Endothelial cell (in vitro differentiated cells): ENCODE measurements at regions not wholly inside any gene's neighbourhood (a gene's known extent, or its start where the extent isn't known, plus 50 kb on each side); places are given as distances from the start of the nearest gene placed in this dataset.

ENCODE experiments used
- DNase-seq: peaks from one replicate; pipeline ENCODE4 v3.0.0; 2021; ENCODE audit warnings: low spot score
- H3K27ac Mint-ChIP-seq: one replicate; pipeline ENCODE4 v1.8.0; 2021; ENCODE audit warnings: mixed read lengths, inconsistent platforms; ENCODE audit not compliant: unreplicated experiment
- H3K27me3 Mint-ChIP-seq: one replicate; pipeline ENCODE4 v1.8.0; 2021; ENCODE audit warnings: mild to moderate bottlenecking, moderate library complexity, mixed read lengths, inconsistent platforms; ENCODE audit not compliant: unreplicated experiment
- H3K36me3 Mint-ChIP-seq: one replicate; pipeline ENCODE4 v1.8.0; 2021; ENCODE audit warnings: mild to moderate bottlenecking, low read depth, mixed read lengths, inconsistent platforms; ENCODE audit not compliant: unreplicated experiment
- H3K4me1 Mint-ChIP-seq: one replicate; pipeline ENCODE4 v1.8.0; 2021; ENCODE audit warnings: mild to moderate bottlenecking, mixed read lengths, inconsistent platforms; ENCODE audit not compliant: unreplicated experiment
- H3K4me3 Mint-ChIP-seq: one replicate; pipeline ENCODE4 v1.8.0; 2021; ENCODE audit warnings: mild to moderate bottlenecking, mixed read lengths, inconsistent platforms; ENCODE audit not compliant: unreplicated experiment
- H3K9me3 Mint-ChIP-seq: one replicate; pipeline ENCODE4 v1.8.0; 2021; ENCODE audit warnings: mixed read lengths, inconsistent platforms; ENCODE audit not compliant: unreplicated experiment
- TF ChIP-seq, protein P1 (sequence below): fragments of 200-600 bp; sonication (generic); IDR thresholded peaks from one replicate; pipeline ENCODE4 v1.5.0; 2021; ENCODE audit warnings: antibody characterized with exemption; ENCODE audit not compliant: unreplicated experiment

DNA sequence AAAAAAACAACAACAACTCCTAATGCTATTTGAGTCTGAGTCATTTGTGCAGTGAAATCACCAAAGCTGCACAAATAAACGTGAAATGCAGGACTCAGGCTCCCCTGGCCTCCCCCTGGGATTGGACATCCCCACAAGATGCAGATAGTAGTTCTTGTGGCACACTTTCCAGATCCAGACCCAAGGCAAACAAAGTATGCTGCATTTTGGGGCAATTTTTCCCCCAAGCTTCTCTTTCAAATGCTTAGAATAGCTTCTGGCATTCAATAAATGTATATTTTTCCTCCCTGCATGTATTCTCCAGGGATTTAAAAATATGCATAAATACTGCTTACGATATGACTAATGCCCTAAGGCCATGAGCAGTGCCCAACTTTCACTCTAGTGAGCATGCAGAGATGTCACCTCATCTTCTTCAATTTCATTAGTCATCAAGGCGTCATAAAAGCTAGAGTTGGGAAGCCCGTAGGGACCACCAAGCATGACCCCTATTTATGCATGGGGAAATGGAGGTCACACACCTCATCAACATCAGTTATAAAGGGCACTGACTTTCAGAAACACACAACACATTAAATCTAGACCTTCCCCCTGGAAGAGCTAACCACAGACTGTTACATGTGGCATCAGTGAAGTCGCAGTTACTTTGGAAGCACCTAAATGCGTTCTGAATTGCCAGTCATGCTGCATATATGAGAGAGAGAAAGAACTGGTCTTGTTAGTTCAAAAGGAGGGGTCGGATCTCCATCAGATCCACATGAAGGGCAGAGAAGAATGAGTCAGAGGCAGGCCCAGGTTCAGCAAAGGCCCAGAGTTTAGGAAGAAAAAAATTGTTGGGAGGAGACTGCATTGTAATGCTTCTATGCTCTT lies 374.1 kb downstream of the LPIN1 start:
- Mint-ChIP-seq H3K36me3 (no peaks in the 10 kb centered on the region), H3K9me3 (no peaks in the 10 kb centered on the region), H3K27ac (no peak overlapping the region), H3K4me1 (no peaks in the 10 kb centered on the region), H3K4me3 (no peak overlapping the region), H3K27me3 (no peaks in the 10 kb centered on the region)
- TF ChIP-seq, protein P1, sequence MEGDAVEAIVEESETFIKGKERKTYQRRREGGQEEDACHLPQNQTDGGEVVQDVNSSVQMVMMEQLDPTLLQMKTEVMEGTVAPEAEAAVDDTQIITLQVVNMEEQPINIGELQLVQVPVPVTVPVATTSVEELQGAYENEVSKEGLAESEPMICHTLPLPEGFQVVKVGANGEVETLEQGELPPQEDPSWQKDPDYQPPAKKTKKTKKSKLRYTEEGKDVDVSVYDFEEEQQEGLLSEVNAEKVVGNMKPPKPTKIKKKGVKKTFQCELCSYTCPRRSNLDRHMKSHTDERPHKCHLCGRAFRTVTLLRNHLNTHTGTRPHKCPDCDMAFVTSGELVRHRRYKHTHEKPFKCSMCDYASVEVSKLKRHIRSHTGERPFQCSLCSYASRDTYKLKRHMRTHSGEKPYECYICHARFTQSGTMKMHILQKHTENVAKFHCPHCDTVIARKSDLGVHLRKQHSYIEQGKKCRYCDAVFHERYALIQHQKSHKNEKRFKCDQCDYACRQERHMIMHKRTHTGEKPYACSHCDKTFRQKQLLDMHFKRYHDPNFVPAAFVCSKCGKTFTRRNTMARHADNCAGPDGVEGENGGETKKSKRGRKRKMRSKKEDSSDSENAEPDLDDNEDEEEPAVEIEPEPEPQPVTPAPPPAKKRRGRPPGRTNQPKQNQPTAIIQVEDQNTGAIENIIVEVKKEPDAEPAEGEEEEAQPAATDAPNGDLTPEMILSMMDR, result no peak
- DNase-seq, result no peak

DNA sequence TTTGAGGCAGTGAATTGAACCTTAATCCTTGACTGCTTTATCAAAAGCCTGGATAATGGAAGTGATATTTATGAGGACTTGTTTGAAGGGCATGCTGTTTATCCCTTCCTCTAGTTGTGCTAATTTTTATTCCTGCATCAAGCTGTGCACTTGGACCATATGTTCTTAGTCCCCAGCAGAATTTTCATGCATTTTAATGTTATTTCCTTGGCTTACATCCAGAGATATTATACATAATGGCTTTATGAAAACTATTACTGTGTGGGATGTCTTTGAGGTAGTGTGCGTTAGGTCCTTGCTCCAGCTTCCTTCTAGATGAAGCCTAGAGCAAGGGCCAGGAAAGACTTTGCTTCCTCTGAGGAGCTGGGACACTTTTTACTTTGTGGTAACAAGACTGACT lies 378.4 kb downstream of the LPIN1 start:
- no peaks in the 10 kb centered on the region for H3K4me1 Mint-ChIP-seq
- no peaks in the 10 kb centered on the region for H3K36me3 Mint-ChIP-seq
- no peaks in the 10 kb centered on the region for H3K27me3 Mint-ChIP-seq
- TF ChIP-seq, protein P1, result no peak
- no peak overlapping the region for H3K27ac Mint-ChIP-seq
- no peak for DNase-seq
- H3K4me3 Mint-ChIP-seq, result no peak overlapping the region
- H3K9me3 Mint-ChIP-seq, result no peaks in the 10 kb centered on the region

DNA sequence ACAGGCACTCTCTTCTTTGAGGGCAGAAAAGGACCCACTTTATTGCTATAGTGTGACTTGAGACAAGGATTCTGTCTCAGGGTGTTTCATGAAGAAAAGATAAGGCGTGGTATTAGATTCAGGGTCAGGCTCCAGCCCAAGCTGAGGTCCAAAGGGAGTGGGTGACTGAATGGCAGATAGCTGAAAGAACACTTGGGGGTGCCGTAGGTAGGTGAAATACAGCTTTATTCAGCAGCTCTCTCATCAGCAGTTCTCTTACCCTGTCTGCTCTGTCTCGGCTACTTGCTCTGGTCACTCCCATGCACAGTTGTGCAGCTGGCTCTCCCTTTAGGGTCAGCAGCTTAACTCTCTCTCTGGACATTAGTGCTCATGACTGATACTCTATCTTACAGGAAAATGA lies 379.9 kb downstream of the LPIN1 start:
- Mint-ChIP-seq H3K36me3 (no peaks in the 10 kb centered on the region), H3K9me3 (no peaks in the 10 kb centered on the region), H3K27me3 (no peaks in the 10 kb centered on the region), H3K4me1 (no peaks in the 10 kb centered on the region), H3K27ac (no peak overlapping the region), H3K4me3 (no peak overlapping the region)
- DNase-seq, result no peak
- TF ChIP-seq, protein P1, result no peak

DNA sequence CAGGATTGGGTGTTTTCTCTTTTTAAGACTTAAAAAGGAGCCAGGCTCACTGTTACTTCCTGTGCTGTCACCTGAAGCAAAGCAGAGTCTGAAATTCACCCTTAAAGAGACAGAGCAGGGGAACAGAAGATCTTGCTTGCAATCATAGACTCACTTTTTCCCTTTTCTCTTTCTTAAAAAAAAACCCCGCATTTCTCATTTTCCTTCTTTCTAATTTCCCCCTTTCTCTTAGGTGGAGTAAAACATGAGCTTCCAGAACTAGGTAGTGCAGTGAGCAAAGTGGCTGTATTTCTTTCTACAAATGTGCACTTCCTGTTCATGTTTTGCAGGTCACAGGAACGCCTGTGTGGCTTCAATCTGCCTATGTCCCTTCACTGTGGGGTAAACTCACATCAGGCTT lies 381.2 kb downstream of the LPIN1 start:
- Mint-ChIP-seq H3K36me3 (no peaks in the 10 kb centered on the region), H3K9me3 (no peaks in the 10 kb centered on the region), H3K4me3 (no peak overlapping the region), H3K27ac (no peak overlapping the region), H3K4me1 (no peaks in the 10 kb centered on the region), H3K27me3 (no peaks in the 10 kb centered on the region)
- TF ChIP-seq, protein P1, result no peak
- DNase-seq, result no peak

DNA sequence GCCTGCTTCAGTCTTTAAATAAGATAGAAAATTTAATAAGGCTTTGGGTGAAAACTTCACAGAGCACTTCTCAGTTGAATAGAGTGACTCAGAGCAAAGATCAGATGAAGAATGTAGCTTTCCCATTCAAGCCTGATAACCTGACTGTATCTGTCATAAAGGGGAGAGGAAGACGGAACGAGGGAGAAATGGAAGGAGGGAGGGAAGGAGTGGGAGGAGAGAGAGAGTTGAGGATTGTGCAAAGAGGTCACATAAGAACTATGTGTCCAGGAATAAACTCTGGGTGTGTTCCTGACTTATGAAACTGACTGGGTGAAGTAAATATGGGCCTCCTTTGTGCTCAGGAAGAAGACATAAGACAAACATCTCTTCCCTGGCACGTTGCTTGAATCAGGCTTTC lies 385.5 kb downstream of the LPIN1 start:
- no peak overlapping the region for H3K27ac Mint-ChIP-seq

More for the DNA sequence above, 385.5 kb downstream of the LPIN1 start:
- DNase-seq, result no peak
- no peaks in the 10 kb centered on the region for H3K36me3 Mint-ChIP-seq
- H3K4me1 Mint-ChIP-seq, result no peaks in the 10 kb centered on the region
- no peak overlapping the region for H3K4me3 Mint-ChIP-seq
- TF ChIP-seq, protein P1, result no peak
- H3K9me3 Mint-ChIP-seq, result no peaks in the 10 kb centered on the region
- no peaks in the 10 kb centered on the region for H3K27me3 Mint-ChIP-seq
